GM23338 (cell line): ENCODE measurements at regions not wholly inside any gene's neighbourhood (a gene's known extent, or its start where the extent isn't known, plus 50 kb on each side); places are given as distances from the start of the nearest gene placed in this dataset.

Source experiments
- ATAC-seq: fragments of 200-7000 bp; cut with Tn5 transposase; 3 replicates; pipeline ENCODE4 v1.9.1; 2020
- DNase-seq: peaks from one replicate; pipeline ENCODE4 v3.0.0-alpha.2; 2015; ENCODE audit warnings: low spot score
- H2AFZ ChIP-seq: fragments of 200-600 bp; sonication (generic); 2 replicates; pipeline ENCODE4 v1.8.0; 2016; ENCODE audit warnings: antibody characterized with exemption, mild to moderate bottlenecking, moderate library complexity
- H3F3A ChIP-seq: fragments of 200-600 bp; sonication (generic); replicated peaks from 2 replicates; pipeline ENCODE4 v1.8.0; 2017; ENCODE audit warnings: antibody characterized with exemption, mixed run types, low read depth
- H3K27ac ChIP-seq: fragments of 200-600 bp; sonication (generic); 2 replicates; pipeline ENCODE4 v1.6.1; 2016; ENCODE audit warnings: low read depth
- H3K27me3 ChIP-seq: fragments of 200-600 bp; sonication (generic); 2 replicates; pipeline ENCODE4 v1.8.0; 2016; ENCODE audit warnings: mild to moderate bottlenecking, mixed run types, moderate library complexity; ENCODE audit not compliant: insufficient read depth
- H3K36me3 ChIP-seq: fragments of 200-600 bp; sonication (generic); 2 replicates; pipeline ENCODE4 v1.8.0; 2016; ENCODE audit warnings: mild to moderate bottlenecking; ENCODE audit not compliant: insufficient read depth
- H3K4me1 ChIP-seq: fragments of 200-600 bp; sonication (generic); 2 replicates; pipeline ENCODE4 v1.8.0; 2016; ENCODE audit warnings: mild to moderate bottlenecking, moderate library complexity; ENCODE audit not compliant: insufficient read depth
- H3K4me2 ChIP-seq: fragments of 200-600 bp; sonication (generic); 2 replicates; pipeline ENCODE4 v1.7.1; 2017; ENCODE audit warnings: mixed run types
- H3K4me3 ChIP-seq: fragments of 200-600 bp; sonication (generic); 2 replicates; pipeline ENCODE4 v1.6.1; 2016; ENCODE audit warnings: mixed run types
- H3K79me2 ChIP-seq: fragments of 200-600 bp; sonication (generic); replicated peaks from 2 replicates; pipeline ENCODE4 v1.8.0; 2017; ENCODE audit warnings: mild to moderate bottlenecking; ENCODE audit not compliant: insufficient read depth
- H3K9me2 ChIP-seq: fragments of 200-600 bp; sonication (generic); 2 replicates; pipeline ENCODE4 v1.8.0; 2017; ENCODE audit not compliant: insufficient read depth
- H4K20me1 ChIP-seq: fragments of 200-600 bp; sonication (generic); replicated peaks from 2 replicates; pipeline ENCODE4 v1.8.0; 2017; ENCODE audit warnings: mild to moderate bottlenecking; ENCODE audit not compliant: insufficient read depth
- H3K27ac Mint-ChIP-seq: 2 replicates; pipeline ENCODE4 v1.8.0; 2020; ENCODE audit warnings: inconsistent platforms, mild to moderate bottlenecking, moderate library complexity, mixed read lengths
- H3K27me3 Mint-ChIP-seq: 3 replicates; pipeline ENCODE4 v1.8.0; 2022; ENCODE audit warnings: low read depth, mild to moderate bottlenecking, moderate library complexity, mixed read lengths, inconsistent platforms; ENCODE audit not compliant: insufficient read depth, poor library complexity
- H3K36me3 Mint-ChIP-seq: 3 replicates; pipeline ENCODE4 v1.8.0; 2021; ENCODE audit warnings: low read depth, mild to moderate bottlenecking, inconsistent platforms, moderate library complexity, mixed read lengths
- H3K4me1 Mint-ChIP-seq: 3 replicates; pipeline ENCODE4 v1.8.0; 2020; ENCODE audit warnings: mild to moderate bottlenecking, inconsistent platforms, mixed read lengths
- H3K4me3 Mint-ChIP-seq: 3 replicates; pipeline ENCODE4 v1.8.0; 2021; ENCODE audit warnings: moderate library complexity, mild to moderate bottlenecking, inconsistent platforms, mixed read lengths
- H3K9me3 Mint-ChIP-seq: 3 replicates; pipeline ENCODE4 v1.8.0; 2020; ENCODE audit warnings: moderate library complexity, mild to moderate bottlenecking, inconsistent platforms, mixed read lengths
- CREB1 ChIP-seq: fragments of 250-450 bp; sonication (Bioruptor Pico); IDR thresholded peaks from 2 replicates; pipeline ENCODE4 v1.5.0; 2020; ENCODE audit warnings: low read depth, mild to moderate bottlenecking, moderate library complexity
- EZH2 ChIP-seq: fragments of 200-600 bp; sonication (generic); IDR thresholded peaks from one replicate; pipeline ENCODE4 v1.8.0; 2017; ENCODE audit warnings: antibody characterized with exemption, mild to moderate bottlenecking, low read depth; ENCODE audit not compliant: unreplicated experiment
- EZH2phosphoT487 ChIP-seq: fragments of 200-600 bp; sonication (generic); IDR thresholded peaks from one replicate; pipeline ENCODE4 v1.8.1; 2018; ENCODE audit warnings: antibody characterized with exemption; ENCODE audit not compliant: unreplicated experiment
- JUNB ChIP-seq: IDR thresholded peaks from one replicate; pipeline ENCODE4 v1.6.1; 2016; ENCODE audit warnings: antibody characterized with exemption; ENCODE audit not compliant: unreplicated experiment
- NANOG ChIP-seq: IDR thresholded peaks from 2 replicates; pipeline ENCODE4 v1.6.1; 2016; ENCODE audit warnings: antibody characterized with exemption, borderline replicate concordance
- POLR2AphosphoS5 ChIP-seq: IDR thresholded peaks from 2 replicates; pipeline ENCODE4 v1.6.1; 2016; ENCODE audit warnings: antibody characterized with exemption, low read depth
- STAT1 ChIP-seq: IDR thresholded peaks from one replicate; pipeline ENCODE4 v1.6.1; 2016; ENCODE audit warnings: antibody characterized with exemption; ENCODE audit not compliant: unreplicated experiment
- ZNF114 ChIP-seq: fragments of 250-450 bp; sonication (Bioruptor Pico); IDR thresholded peaks from 2 replicates; pipeline ENCODE4 v1.5.0; 2020; ENCODE audit warnings: mild to moderate bottlenecking, moderate library complexity
- ZNF331 ChIP-seq: fragments of 250-450 bp; sonication (Bioruptor Pico); IDR thresholded peaks from 2 replicates; pipeline ENCODE4 v1.5.0; 2020; ENCODE audit warnings: low read depth, mild to moderate bottlenecking, moderate library complexity
- TF ChIP-seq, protein P1 (sequence below), 2 experiments: fragments of 200-600 bp in 1 of 2; sonication (generic) in 1 of 2; conservative IDR thresholded peaks; 2 replicates each; pipeline versions ENCODE4 v1.5.1 to v1.6.1; 2016 to 2017; ENCODE audit warnings: antibody characterized with exemption in 2 of 2, low read depth in 2 of 2, mild to moderate bottlenecking in 2 of 2, moderate library complexity in 1 of 2
- TF ChIP-seq, protein P2 (sequence below): IDR thresholded peaks from one replicate; pipeline ENCODE4 v1.6.1; 2018; ENCODE audit warnings: antibody characterized with exemption; ENCODE audit not compliant: unreplicated experiment
- TF ChIP-seq, protein P3 (sequence below): fragments of 250-450 bp; sonication (Bioruptor Pico); IDR thresholded peaks from 2 replicates; pipeline ENCODE4 v1.5.0; 2020; ENCODE audit warnings: mild to moderate bottlenecking, moderate library complexity
- TF ChIP-seq, protein P4 (sequence below): IDR thresholded peaks from 2 replicates; pipeline ENCODE4 v1.6.1; 2016; ENCODE audit warnings: antibody characterized with exemption

DNA sequence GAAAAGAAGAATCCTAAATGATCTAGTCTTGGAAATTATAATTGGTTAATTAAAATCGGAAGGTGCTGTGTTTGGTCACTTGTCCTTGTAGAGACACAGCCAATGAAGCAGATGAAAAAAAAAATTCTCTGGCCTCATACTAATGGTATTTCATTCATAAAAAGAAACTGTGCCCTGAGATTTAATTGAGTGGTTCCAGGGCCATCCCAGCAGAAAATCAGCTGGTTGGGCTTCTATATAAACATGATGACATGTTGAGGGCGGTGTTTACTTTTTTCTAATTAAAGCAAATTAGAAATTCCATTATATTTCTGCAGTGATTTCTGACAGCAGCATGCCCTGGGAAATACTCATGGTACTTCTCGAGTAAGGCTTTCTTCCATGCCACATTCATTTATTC lies 191.9 kb upstream of the KCNJ16 start:
- no peaks in the 10 kb centered on the region for H3K9me3 Mint-ChIP-seq
- Histone ChIP-seq H3K4me3 (no peak overlapping the region), H3K4me1 (no peaks in the 10 kb centered on the region), H3K27me3 (no peaks in the 10 kb centered on the region), H3F3A (no peaks in the 10 kb centered on the region), H3K79me2 (no peaks in the 10 kb centered on the region), H3K9me2 (no peaks in the 10 kb centered on the region), H4K20me1 (no peaks in the 10 kb centered on the region), H3K4me2 (no peak overlapping the region), H3K27ac (no peak overlapping the region), H2AFZ (no peak overlapping the region), H3K36me3 (no peaks in the 10 kb centered on the region)
- TF ChIP-seq EZH2phosphoT487 = no peak
- TF ChIP-seq POLR2AphosphoS5 = no peak
- no peak for TF ChIP-seq EZH2
- TF ChIP-seq JUNB = no peak
- no peak for TF ChIP-seq ZNF331 (CRISPR knock-in tag)
- no peak for TF ChIP-seq STAT1
- TF ChIP-seq, protein P1, sequence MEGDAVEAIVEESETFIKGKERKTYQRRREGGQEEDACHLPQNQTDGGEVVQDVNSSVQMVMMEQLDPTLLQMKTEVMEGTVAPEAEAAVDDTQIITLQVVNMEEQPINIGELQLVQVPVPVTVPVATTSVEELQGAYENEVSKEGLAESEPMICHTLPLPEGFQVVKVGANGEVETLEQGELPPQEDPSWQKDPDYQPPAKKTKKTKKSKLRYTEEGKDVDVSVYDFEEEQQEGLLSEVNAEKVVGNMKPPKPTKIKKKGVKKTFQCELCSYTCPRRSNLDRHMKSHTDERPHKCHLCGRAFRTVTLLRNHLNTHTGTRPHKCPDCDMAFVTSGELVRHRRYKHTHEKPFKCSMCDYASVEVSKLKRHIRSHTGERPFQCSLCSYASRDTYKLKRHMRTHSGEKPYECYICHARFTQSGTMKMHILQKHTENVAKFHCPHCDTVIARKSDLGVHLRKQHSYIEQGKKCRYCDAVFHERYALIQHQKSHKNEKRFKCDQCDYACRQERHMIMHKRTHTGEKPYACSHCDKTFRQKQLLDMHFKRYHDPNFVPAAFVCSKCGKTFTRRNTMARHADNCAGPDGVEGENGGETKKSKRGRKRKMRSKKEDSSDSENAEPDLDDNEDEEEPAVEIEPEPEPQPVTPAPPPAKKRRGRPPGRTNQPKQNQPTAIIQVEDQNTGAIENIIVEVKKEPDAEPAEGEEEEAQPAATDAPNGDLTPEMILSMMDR (conservative IDR thresholded peaks at IDR 0.05; ENCODE audit: low read depth in 2 of 2) = no peak
- TF ChIP-seq ZNF114 (CRISPR knock-in tag) = no peak
- TF ChIP-seq, protein P2, sequence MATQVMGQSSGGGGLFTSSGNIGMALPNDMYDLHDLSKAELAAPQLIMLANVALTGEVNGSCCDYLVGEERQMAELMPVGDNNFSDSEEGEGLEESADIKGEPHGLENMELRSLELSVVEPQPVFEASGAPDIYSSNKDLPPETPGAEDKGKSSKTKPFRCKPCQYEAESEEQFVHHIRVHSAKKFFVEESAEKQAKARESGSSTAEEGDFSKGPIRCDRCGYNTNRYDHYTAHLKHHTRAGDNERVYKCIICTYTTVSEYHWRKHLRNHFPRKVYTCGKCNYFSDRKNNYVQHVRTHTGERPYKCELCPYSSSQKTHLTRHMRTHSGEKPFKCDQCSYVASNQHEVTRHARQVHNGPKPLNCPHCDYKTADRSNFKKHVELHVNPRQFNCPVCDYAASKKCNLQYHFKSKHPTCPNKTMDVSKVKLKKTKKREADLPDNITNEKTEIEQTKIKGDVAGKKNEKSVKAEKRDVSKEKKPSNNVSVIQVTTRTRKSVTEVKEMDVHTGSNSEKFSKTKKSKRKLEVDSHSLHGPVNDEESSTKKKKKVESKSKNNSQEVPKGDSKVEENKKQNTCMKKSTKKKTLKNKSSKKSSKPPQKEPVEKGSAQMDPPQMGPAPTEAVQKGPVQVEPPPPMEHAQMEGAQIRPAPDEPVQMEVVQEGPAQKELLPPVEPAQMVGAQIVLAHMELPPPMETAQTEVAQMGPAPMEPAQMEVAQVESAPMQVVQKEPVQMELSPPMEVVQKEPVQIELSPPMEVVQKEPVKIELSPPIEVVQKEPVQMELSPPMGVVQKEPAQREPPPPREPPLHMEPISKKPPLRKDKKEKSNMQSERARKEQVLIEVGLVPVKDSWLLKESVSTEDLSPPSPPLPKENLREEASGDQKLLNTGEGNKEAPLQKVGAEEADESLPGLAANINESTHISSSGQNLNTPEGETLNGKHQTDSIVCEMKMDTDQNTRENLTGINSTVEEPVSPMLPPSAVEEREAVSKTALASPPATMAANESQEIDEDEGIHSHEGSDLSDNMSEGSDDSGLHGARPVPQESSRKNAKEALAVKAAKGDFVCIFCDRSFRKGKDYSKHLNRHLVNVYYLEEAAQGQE = no peak
- TF ChIP-seq, protein P3, sequence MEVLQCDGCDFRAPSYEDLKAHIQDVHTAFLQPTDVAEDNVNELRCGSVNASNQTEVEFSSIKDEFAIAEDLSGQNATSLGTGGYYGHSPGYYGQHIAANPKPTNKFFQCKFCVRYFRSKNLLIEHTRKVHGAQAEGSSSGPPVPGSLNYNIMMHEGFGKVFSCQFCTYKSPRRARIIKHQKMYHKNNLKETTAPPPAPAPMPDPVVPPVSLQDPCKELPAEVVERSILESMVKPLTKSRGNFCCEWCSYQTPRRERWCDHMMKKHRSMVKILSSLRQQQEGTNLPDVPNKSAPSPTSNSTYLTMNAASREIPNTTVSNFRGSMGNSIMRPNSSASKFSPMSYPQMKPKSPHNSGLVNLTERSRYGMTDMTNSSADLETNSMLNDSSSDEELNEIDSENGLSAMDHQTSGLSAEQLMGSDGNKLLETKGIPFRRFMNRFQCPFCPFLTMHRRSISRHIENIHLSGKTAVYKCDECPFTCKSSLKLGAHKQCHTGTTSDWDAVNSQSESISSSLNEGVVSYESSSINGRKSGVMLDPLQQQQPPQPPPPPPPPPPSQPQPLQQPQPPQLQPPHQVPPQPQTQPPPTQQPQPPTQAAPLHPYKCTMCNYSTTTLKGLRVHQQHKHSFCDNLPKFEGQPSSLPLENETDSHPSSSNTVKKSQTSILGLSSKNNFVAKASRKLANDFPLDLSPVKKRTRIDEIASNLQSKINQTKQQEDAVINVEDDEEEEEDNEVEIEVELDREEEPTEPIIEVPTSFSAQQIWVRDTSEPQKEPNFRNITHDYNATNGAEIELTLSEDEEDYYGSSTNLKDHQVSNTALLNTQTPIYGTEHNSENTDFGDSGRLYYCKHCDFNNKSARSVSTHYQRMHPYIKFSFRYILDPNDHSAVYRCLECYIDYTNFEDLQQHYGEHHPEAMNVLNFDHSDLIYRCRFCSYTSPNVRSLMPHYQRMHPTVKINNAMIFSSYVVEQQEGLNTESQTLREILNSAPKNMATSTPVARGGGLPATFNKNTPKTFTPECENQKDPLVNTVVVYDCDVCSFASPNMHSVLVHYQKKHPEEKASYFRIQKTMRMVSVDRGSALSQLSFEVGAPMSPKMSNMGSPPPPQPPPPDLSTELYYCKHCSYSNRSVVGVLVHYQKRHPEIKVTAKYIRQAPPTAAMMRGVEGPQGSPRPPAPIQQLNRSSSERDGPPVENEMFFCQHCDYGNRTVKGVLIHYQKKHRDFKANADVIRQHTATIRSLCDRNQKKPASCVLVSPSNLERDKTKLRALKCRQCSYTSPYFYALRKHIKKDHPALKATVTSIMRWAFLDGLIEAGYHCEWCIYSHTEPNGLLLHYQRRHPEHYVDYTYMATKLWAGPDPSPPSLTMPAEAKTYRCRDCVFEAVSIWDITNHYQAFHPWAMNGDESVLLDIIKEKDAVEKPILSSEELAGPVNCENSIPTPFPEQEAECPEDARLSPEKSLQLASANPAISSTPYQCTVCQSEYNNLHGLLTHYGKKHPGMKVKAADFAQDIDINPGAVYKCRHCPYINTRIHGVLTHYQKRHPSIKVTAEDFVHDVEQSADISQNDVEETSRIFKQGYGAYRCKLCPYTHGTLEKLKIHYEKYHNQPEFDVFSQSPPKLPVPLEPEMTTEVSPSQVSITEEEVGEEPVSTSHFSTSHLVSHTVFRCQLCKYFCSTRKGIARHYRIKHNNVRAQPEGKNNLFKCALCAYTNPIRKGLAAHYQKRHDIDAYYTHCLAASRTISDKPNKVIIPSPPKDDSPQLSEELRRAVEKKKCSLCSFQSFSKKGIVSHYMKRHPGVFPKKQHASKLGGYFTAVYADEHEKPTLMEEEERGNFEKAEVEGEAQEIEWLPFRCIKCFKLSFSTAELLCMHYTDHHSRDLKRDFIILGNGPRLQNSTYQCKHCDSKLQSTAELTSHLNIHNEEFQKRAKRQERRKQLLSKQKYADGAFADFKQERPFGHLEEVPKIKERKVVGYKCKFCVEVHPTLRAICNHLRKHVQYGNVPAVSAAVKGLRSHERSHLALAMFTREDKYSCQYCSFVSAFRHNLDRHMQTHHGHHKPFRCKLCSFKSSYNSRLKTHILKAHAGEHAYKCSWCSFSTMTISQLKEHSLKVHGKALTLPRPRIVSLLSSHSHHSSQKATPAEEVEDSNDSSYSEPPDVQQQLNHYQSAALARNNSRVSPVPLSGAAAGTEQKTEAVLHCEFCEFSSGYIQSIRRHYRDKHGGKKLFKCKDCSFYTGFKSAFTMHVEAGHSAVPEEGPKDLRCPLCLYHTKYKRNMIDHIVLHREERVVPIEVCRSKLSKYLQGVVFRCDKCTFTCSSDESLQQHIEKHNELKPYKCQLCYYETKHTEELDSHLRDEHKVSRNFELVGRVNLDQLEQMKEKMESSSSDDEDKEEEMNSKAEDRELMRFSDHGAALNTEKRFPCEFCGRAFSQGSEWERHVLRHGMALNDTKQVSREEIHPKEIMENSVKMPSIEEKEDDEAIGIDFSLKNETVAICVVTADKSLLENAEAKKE = no peak
- no peak for TF ChIP-seq NANOG
- TF ChIP-seq, protein P4, sequence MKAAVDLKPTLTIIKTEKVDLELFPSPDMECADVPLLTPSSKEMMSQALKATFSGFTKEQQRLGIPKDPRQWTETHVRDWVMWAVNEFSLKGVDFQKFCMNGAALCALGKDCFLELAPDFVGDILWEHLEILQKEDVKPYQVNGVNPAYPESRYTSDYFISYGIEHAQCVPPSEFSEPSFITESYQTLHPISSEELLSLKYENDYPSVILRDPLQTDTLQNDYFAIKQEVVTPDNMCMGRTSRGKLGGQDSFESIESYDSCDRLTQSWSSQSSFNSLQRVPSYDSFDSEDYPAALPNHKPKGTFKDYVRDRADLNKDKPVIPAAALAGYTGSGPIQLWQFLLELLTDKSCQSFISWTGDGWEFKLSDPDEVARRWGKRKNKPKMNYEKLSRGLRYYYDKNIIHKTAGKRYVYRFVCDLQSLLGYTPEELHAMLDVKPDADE = no peak
- TF ChIP-seq CREB1 = no peak
- no peak overlapping the region for H3K27ac Mint-ChIP-seq
- no peak overlapping the region for H3K4me3 Mint-ChIP-seq
- DNase-seq (no peak), ATAC-seq (no peak)
- H3K36me3 Mint-ChIP-seq = peaks cover 3% of the 10 kb centered on the region; the same call in 2 of the 3 replicates
- no peaks in the 10 kb centered on the region for H3K27me3 Mint-ChIP-seq
- H3K4me1 Mint-ChIP-seq = no peaks in the 10 kb centered on the region
